LHCN-M2 (cell line): ENCODE measurements at regions not wholly inside any gene's neighbourhood (a gene's known extent, or its start where the extent isn't known, plus 50 kb on each side); places are given as distances from the start of the nearest gene placed in this dataset.
A peak's percentile ranks its signal among the peaks of the same experiment; 100 is the strongest.

Source experiments
- DNase-seq: peaks from one replicate; pipeline ENCODE4 v3.0.0-alpha.2; 2012; ENCODE audit warnings: low read depth

GRCh38 chr20:51159981-51160380 lies 137.1 kb upstream of the KCNG1 start:
- no peak for DNase-seq

- no peak for DNase-seq
Observed at GRCh38 chr20:51159303-51159702, 136.4 kb upstream of the KCNG1 start.

- no peak for DNase-seq
Observed at GRCh38 chr20:51158226-51158625, 135.3 kb upstream of the KCNG1 start.

DNA sequence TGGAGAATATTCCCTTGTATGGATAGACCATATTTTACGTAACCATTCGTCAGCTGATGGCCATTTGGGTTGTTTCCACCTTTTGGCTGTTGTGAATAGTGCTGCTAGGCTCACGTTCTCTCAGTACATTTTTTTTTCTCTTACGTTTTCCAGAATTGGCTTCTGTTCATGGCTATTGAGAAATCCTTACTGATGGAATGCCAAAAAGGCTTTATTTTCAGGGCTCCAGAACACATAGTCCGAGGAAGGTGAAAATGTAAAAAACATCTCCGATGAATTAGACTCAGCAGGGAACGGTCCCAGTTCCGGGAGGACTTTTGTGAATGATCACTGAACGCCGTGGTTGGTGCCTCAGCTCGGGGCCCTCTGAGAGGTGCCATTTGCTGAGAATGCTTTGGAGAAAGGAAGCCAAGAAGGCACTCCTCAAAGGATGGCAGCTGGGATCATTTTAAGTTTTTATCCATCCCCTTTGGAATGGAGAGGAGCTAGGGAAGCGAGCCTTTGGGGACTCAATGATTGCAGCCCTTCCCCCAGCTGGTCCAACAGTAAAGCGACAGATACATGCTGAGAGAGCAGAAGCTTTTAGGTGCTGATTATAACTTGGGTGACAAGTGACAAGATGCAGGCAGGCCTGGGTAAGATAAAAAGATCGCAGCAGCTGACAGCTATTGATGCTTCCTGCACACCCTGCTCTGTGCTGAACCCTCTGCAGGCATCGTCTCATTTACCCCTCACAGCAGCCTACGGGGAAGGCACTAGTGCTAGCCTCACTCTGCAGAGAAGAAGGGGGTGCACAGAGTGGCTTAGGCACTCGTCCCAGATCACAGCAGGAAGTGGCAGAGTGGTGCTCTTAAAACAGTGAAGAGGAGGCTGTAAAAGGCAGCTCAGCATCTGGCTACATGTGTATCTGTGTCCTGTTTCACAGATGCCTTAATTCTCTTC lies 133.4 kb upstream of the KCNG1 start:
- no peak for DNase-seq

DNA sequence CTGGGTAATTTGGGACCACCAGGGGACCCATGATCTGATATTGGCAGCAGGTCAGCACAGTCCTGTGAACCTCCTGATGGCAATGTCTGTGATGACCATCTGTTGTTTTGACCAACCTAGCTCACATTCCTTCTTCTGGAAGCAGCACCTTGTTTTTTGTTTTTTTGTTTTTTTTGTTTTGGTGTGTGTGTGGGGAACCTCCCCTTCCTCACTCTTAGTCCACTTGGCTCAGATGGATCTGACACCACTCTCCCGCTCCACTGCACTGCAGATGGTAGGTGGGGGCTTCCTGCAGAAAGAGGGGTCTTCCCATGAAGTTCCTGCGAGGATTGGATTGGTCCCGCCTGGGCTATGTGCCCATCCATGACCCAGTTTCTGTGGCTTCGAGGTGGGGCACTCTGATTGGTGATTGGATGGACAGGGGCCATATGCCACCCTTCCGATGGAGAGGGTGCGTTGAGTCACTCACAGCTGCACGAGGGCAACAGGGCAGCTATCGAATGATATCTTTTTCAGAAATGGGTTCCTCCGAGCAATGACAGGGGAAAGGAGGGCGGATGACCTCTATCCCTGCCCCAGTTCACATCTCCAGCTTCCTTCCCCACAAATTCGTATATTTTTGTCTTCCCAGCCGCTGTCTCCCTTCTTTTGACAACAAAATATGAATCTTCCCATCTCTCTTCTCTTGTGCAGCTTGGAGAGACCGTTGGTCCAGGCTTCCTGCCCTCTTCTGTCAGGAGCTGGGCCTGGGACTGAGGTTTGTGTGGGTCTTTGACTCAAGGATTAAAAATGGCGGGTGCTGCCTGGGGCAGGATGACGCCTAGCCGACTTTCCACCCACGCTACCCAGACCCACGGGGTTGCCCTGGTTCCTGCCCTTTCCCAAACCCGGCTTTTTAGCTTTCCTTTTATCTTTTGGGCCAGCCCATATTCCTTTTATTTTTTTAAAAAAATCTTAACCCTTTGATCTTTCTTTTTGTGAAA lies 132.1 kb upstream of the KCNG1 start:
- DNase-seq: no peak

DNA sequence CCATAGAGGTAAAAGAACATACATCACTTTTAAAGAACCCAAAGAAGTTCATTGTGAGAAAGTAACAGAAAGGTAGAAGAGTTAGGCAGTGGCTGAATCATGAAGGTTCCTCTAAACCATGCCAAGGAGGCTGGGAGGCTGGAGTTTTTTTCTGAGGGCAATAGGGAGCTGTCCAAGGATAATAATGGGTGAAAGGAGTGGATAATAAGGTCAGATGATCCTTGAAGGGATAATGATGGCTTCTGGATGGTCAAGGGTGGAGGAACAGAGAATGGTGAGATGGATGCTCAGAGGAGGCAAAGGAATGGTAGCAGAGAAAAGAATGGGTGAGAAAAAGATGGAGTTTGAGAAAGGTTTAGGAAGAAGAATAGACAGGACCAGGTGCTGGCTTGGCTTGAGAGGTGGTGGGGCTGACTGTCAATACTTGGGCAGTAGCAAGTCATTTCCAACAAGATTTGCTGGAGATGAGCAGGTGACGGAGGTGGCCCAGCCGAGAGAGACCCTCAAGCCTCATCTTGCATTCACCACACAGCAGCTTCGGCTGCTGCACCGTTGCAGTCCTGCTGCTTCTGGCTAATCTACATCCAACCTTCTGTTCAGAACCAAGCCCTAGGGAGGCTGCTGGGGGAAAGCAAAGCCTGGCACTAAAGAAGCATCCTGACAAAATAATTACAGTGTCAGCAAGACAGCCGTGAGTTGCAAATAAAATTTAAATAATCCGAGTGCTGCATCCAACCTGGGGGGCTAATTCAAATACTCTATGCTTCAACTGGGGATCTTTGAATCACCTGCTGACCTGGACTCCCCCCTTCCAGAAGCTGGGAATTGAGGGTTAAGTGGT lies 131.2 kb upstream of the KCNG1 start:
- DNase-seq: no peak

DNA sequence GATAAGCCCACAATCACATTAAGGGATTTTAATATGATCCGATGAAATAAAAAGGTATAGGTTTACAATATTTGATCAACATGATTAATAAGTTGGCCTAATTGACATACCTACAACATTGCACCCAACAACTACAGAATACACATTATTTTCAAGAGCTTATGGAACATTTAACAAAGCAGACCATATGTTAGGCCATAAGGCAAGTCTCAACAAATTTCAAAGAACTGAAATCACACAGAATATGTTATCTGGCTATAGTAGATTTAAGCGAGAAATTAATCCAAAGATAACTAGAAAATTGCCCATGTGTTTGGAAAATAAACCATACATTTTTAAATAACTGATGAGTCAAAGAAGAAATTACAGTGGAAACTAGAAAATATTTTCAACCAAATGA lies 126.0 kb upstream of the KCNG1 start:
- no peak for DNase-seq

- no peak for DNase-seq
Observed at GRCh38 chr20:51144476-51144875, 121.6 kb upstream of the KCNG1 start.

DNA sequence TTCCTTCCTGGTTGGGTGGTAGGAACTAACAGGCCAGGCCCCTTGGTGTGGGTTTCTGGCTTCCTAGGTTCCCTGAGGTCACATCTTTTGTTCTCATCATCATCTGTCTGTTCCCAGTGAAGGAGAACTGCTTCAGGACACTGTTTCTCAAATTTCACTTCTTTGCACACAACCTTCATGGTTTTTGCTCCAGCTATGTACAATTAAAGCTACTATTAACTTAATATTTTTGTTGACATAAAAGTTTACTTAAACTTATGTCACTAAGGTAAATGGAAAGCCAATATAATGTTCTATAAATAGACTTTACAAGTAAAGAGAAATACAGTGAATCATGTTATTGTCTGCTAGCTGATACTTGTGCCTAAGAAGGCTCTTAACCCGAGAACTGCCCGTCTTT lies 120.7 kb upstream of the KCNG1 start:
- DNase-seq: no peak

DNA sequence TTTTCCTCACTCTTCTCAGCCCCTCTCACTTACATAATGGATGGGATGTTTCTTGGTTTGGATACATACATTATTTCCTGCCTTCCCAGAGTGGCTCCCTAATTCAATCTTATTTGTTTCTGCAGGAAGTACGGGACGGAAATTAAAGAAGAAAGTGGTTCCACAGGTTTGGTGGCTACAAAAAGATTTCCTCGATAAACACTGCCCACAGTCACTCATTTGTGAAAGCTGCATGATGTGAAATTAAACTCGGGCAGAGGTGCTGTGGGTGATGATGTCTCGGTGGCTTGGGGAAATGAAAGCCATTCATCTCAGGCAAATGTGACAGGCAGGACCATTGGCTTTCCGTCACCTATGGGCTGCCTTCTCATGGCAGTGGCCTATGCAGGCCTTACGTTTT lies 119.5 kb upstream of the KCNG1 start:
- no peak for DNase-seq

DNA sequence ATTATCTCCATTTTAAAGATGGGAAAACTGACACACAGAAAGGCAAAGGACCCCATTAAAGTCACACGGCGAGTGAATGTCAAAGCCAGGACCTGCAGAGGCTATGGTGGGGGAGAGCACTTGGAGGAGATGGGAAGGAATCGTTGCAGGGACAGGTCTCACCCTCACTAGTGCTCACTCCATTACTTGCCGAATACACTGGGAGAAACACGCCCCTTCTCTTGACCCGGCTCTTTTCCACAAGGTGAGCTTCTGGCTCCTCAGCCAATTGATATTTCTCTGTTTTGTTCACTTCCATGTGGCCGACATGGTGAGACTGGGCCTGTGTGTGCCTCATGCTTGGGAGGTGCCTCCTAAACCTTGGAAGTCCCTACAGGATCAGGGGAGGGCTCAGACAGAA lies 117.8 kb upstream of the KCNG1 start:
- no peak for DNase-seq

- no peak for DNase-seq
Observed at GRCh38 chr20:51139891-51140290, 117.0 kb upstream of the KCNG1 start.

- DNase-seq: no peak
Observed at GRCh38 chr20:51138576-51138975, 115.7 kb upstream of the KCNG1 start.

DNA sequence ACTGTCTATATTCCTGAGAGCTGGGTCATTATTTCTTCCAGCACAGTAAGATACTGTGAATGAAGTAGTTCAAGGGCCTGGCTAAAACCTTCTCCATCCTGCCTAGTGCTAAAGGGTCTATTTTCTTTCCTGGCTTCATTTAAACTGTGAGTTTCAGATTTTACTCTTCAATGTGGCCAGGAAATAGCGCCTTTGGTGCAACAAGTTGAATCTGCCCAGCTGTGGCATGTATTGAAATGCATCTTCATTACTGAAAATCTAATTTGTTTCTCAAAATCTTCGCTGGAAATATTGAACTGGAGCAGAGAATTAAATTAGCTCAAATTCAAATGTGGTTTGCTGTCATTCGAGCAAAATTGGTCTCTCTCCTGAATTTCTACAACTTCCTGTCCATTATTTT lies 114.6 kb upstream of the KCNG1 start:
- no peak for DNase-seq

- DNase-seq: no peak
Observed at GRCh38 chr20:51135926-51136715, 113.2 kb upstream of the KCNG1 start.

DNA sequence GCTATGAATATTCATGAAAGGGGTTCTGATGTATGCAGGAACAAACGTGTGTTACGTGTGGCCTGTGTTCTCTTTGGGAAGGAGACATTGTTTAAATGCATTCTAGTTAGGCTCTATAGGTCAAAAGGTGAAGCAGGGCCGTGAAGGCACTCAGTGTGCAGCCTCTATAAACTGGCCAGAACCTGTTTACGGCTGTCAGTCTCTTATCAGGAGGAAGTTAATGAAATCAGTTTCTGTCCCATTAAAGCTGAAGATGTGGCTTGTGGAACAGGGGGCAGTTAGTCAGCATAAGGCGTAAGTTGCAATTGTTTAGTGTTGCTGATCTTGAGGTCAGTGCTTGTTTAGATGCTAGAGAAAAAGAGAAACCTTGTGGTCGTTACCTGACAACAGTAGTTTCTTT lies 111.5 kb upstream of the KCNG1 start:
- DNase-seq: no peak

DNA sequence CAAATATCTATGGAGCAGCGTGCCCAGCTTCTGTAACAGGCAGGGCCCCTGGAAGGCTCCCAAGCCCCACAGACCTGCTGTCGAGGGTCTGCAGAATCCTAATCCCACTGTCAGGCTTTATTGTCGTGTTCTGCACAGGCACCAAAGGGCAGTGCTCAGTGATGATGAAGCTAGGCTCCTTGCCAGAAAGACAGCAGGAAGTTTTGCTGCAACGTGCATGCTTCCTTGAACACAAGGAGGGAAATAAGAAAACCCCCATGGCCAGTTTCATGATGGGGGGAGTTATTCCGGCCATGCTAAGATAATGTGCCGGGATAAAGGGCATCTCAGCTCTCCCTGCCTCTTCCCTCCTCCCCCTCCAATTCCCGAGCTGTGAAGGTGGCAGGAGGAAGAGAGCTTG lies 109.4 kb upstream of the KCNG1 start:
- no peak for DNase-seq

DNA sequence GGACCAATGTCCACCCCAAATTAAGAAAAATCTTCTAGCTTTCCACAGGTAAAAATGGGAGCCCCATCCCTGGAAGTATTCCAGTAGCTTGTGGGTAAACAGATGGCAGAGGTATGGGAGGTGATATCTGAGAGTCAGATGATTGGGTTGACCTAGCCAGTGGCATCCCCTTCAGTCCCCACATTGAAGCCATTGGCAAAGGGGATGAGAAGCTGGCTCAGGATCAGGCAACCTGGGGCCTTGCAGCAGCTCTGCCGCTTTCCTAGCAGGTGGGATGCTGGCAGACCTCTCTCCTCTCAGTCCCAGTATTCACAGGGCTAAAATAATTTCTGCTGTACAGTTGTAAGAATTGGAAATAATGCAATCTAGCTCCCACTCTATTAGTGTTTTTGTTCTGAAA lies 108.9 kb upstream of the KCNG1 start:
- DNase-seq: no peak

DNA sequence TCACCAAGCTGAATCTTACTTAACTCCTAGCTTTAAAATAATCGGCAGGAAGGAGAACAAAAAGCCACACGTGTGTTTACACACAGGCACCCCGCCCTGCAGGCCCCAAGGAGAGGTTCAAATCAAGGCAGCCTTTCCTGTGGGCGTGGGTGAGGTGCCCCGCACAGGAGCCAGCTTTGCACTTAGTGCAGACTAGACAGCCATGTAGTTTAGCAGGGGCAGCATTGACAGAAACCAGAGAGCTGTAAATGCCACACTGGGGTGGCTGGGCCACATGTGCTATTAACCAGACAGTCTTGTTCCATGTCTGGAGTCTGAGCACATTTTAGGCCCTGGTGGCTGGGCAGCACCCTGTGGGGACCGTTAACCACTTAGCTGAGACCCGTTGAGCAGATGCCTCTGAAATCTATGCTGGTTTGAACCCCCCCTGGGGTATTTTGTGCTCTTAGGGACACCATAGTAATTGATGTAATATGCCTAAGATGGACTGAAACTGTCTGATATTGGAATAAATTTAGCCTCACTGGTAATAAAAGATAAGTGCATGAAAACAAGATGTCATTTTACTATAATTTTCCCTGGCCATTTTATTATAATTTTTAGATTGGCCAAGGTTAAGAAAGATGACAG lies 106.4 kb upstream of the KCNG1 start:
- no peak for DNase-seq

- peak; percentile 56 for DNase-seq
Observed at GRCh38 chr20:51128198-51128597, 105.3 kb upstream of the KCNG1 start.
